ENCODE measurements at regions not wholly inside any gene's neighbourhood (a gene's known extent, or its start where the extent isn't known, plus 50 kb on each side); places are given as distances from the start of the nearest gene placed in this dataset.

- H3K27me3 ChIP-seq (ENCODE audit: control insufficient read depth, insufficient read depth, low read length) = no peaks in the 10 kb centered on the region
- H3K27ac ChIP-seq (ENCODE audit: low read length) = no peak overlapping the region
- no peak overlapping the region for H3K4me3 ChIP-seq (ENCODE audit: low read length)
- H3K4me1 ChIP-seq (ENCODE audit: control insufficient read depth, insufficient read depth, low read length) = peaks cover 3% of the 10 kb centered on the region; the same call in 1 of the 2 replicates
- no peaks in the 10 kb centered on the region for H3K36me3 ChIP-seq (ENCODE audit: control insufficient read depth, insufficient read depth, low read length)
- DNase-seq (ENCODE audit: low read depth, low spot score) = no peak
- H3K9me3 ChIP-seq (ENCODE audit: control insufficient read depth, insufficient read depth, low read length) = no peaks in the 10 kb centered on the region
- no CpG with 5 or more reads among the region's 4 CpGs for WGBS (ENCODE audit: insufficient coverage, insufficient read length)
Measured at GRCh38 chr11:11081776-11082175, 223.9 kb upstream of the ZBED5 start.

- no peak for DNase-seq (ENCODE audit: low read depth, low spot score)
- no peak overlapping the region for H3K27ac ChIP-seq (ENCODE audit: low read length)
- peaks cover 3% of the 10 kb centered on the region; the same call in 1 of the 2 replicates for H3K4me1 ChIP-seq (ENCODE audit: control insufficient read depth, insufficient read depth, low read length)
- H3K9me3 ChIP-seq (ENCODE audit: control insufficient read depth, insufficient read depth, low read length) = no peaks in the 10 kb centered on the region
- H3K4me3 ChIP-seq (ENCODE audit: low read length) = no peak overlapping the region
- no CpG with 5 or more reads among the region's 4 CpGs for WGBS (ENCODE audit: insufficient coverage, insufficient read length)
- no peaks in the 10 kb centered on the region for H3K36me3 ChIP-seq (ENCODE audit: control insufficient read depth, insufficient read depth, low read length)
- no peaks in the 10 kb centered on the region for H3K27me3 ChIP-seq (ENCODE audit: control insufficient read depth, insufficient read depth, low read length)
Measured at GRCh38 chr11:11081288-11081687, 223.4 kb upstream of the ZBED5 start.

DNA sequence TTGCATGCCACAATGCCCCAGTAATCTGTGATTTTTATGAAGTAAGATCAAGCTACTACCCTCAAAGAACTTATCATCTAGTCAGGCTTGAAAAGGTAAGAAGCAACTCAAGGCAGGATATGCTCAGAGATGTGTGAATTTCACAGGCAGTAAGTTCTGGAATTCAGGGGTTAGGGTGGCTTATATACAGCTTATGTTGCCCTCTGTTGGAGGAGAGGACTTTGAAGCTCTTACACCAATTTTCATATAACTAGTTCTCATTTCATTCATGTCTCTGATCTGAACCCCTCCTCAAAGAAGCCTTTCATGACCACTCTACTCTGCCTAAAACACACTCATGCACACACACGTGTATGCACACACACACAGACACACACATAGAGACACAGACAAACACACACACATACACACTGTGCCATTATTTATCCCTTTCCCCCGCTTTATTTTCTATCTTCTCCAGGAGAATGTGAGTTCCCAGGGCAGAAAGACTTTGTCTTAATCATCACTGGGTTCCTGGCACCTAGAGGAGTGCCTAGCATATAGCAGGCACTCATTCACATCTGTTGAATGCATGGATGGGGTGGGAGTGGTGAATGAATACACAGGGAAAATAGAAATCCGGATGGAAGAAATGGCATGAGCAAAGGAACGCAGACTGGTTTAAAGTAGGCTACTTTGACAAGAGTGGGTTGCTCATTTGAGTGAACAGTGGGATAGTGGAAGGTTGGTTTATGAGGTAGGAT, 220.7 kb upstream of the ZBED5 start:
- Histone ChIP-seq H3K4me1 (ENCODE audit: control insufficient read depth, insufficient read depth, low read length) (peaks cover 4% of the 10 kb centered on the region), H3K9me3 (ENCODE audit: control insufficient read depth, insufficient read depth, low read length) (no peaks in the 10 kb centered on the region), H3K27me3 (ENCODE audit: control insufficient read depth, insufficient read depth, low read length) (no peaks in the 10 kb centered on the region), H3K27ac (ENCODE audit: low read length) (no peak overlapping the region), H3K36me3 (ENCODE audit: control insufficient read depth, insufficient read depth, low read length) (no peaks in the 10 kb centered on the region), H3K4me3 (ENCODE audit: low read length) (no peak overlapping the region)
- DNase-seq (ENCODE audit: low read depth, low spot score) = no peak
- whole genome bisulfite sequencing (ENCODE audit: insufficient coverage, insufficient read length) = no CpG with 5 or more reads among the region's 4 CpGs

GRCh38 chr11:11077898-11078297, 220.0 kb upstream of the ZBED5 start:
- Histone ChIP-seq H3K27me3 (ENCODE audit: control insufficient read depth, insufficient read depth, low read length) (no peaks in the 10 kb centered on the region), H3K9me3 (ENCODE audit: control insufficient read depth, insufficient read depth, low read length) (no peaks in the 10 kb centered on the region), H3K27ac (ENCODE audit: low read length) (no peak overlapping the region), H3K4me3 (ENCODE audit: low read length) (no peak overlapping the region), H3K4me1 (ENCODE audit: control insufficient read depth, insufficient read depth, low read length) (peaks cover 4% of the 10 kb centered on the region), H3K36me3 (ENCODE audit: control insufficient read depth, insufficient read depth, low read length) (no peaks in the 10 kb centered on the region)
- no CpG with 5 or more reads among the region's 4 CpGs for WGBS (ENCODE audit: insufficient coverage, insufficient read length)
- no peak for DNase-seq (ENCODE audit: low read depth, low spot score)

- no peak for DNase-seq (ENCODE audit: low read depth, low spot score)
- H3K4me3 ChIP-seq (ENCODE audit: low read length) = no peak overlapping the region
- no CpG with 5 or more reads among the region's 6 CpGs for WGBS (ENCODE audit: insufficient coverage, insufficient read length)
- H3K27me3 ChIP-seq (ENCODE audit: control insufficient read depth, insufficient read depth, low read length) = no peaks in the 10 kb centered on the region
- H3K4me1 ChIP-seq (ENCODE audit: control insufficient read depth, insufficient read depth, low read length) = peaks cover 4% of the 10 kb centered on the region
- no peaks in the 10 kb centered on the region for H3K9me3 ChIP-seq (ENCODE audit: control insufficient read depth, insufficient read depth, low read length)
- H3K36me3 ChIP-seq (ENCODE audit: control insufficient read depth, insufficient read depth, low read length) = no peaks in the 10 kb centered on the region
- H3K27ac ChIP-seq (ENCODE audit: low read length) = no peak overlapping the region
Measured at GRCh38 chr11:11076879-11077278, 219.0 kb upstream of the ZBED5 start.

DNA sequence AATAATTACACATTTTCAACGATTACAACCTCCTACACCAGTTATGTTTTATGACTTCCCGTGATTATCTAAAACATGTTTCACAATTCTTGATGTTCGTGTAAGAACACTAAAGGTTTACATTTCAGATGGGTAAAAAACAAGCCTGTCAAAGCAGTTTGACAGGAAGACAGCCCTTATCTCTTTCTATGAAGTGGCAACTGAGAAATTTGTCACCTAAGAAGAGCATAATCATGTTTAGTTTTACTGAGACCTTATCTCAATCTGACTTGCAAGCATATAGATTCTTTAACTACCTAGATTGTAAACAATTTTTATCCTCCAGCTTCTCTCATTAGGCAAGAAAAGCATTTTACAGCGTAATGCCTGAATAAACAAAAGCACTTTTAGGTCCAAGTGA, 218.4 kb upstream of the ZBED5 start:
- WGBS (ENCODE audit: insufficient coverage, insufficient read length) = 100% methylated on average over 2 of the region's 4 CpGs
- Histone ChIP-seq H3K27ac (ENCODE audit: low read length) (no peak overlapping the region), H3K9me3 (ENCODE audit: control insufficient read depth, insufficient read depth, low read length) (no peaks in the 10 kb centered on the region), H3K4me1 (ENCODE audit: control insufficient read depth, insufficient read depth, low read length) (peaks cover 8% of the 10 kb centered on the region), H3K27me3 (ENCODE audit: control insufficient read depth, insufficient read depth, low read length) (no peaks in the 10 kb centered on the region), H3K4me3 (ENCODE audit: low read length) (no peak overlapping the region), H3K36me3 (ENCODE audit: control insufficient read depth, insufficient read depth, low read length) (no peaks in the 10 kb centered on the region)
- no peak for DNase-seq (ENCODE audit: low read depth, low spot score)

GRCh38 chr11:11075515-11076171, 217.8 kb upstream of the ZBED5 start:
- H3K4me1 ChIP-seq (ENCODE audit: control insufficient read depth, insufficient read depth, low read length) = peaks cover 8% of the 10 kb centered on the region
- no peak for DNase-seq (ENCODE audit: low read depth, low spot score)
- H3K9me3 ChIP-seq (ENCODE audit: control insufficient read depth, insufficient read depth, low read length) = no peaks in the 10 kb centered on the region
- H3K27ac ChIP-seq (ENCODE audit: low read length) = no peak overlapping the region
- WGBS (ENCODE audit: insufficient coverage, insufficient read length) = no CpG with 5 or more reads among the region's 6 CpGs
- no peak overlapping the region for H3K4me3 ChIP-seq (ENCODE audit: low read length)
- no peaks in the 10 kb centered on the region for H3K27me3 ChIP-seq (ENCODE audit: control insufficient read depth, insufficient read depth, low read length)
- H3K36me3 ChIP-seq (ENCODE audit: control insufficient read depth, insufficient read depth, low read length) = no peaks in the 10 kb centered on the region

DNA sequence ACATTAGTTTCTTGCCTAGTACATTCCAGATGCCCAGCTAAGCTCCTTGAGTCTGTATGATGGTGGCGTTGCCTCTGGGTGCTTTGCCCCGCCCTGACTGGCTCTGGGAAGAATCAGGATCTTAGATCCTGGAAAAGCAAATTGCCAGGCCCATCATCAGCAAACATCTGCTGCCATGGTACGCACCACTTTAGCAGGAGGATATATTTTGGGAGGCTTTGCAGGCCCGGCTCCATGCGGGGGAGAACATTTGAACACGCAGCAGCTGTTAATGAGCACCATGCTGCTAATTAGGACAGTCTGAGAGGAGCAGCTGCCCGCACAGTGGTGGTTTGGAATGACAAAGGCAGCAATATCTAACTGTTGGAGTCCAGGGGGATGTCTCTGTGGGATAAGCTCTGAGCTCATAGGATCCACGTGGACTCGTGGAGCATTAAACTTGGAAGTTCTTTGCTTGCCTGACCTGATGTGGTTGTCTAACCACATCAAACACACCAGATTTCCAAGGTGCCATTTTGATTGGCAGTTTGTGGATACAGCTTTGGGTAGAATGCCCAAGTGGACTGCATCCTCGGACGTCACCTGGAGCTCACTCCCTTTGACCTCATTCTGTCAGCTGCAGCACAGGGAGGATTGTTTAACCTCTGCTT, 217.0 kb upstream of the ZBED5 start:
- no peak for DNase-seq (ENCODE audit: low read depth, low spot score)

GRCh38 chr11:11073996-11074395, 216.1 kb upstream of the ZBED5 start:
- DNase-seq (ENCODE audit: low read depth, low spot score) = no peak
- WGBS (ENCODE audit: insufficient coverage, insufficient read length) = no CpG with 5 or more reads among the region's 1 CpG
- Histone ChIP-seq H3K9me3 (ENCODE audit: control insufficient read depth, insufficient read depth, low read length) (no peaks in the 10 kb centered on the region), H3K27me3 (ENCODE audit: control insufficient read depth, insufficient read depth, low read length) (no peaks in the 10 kb centered on the region), H3K4me1 (ENCODE audit: control insufficient read depth, insufficient read depth, low read length) (peaks cover 10% of the 10 kb centered on the region), H3K27ac (ENCODE audit: low read length) (no peak overlapping the region), H3K4me3 (ENCODE audit: low read length) (no peak overlapping the region), H3K36me3 (ENCODE audit: control insufficient read depth, insufficient read depth, low read length) (no peaks in the 10 kb centered on the region)

More for the DNA sequence above, 217.0 kb upstream of the ZBED5 start:
- Histone ChIP-seq H3K36me3 (ENCODE audit: control insufficient read depth, insufficient read depth, low read length) (no peaks in the 10 kb centered on the region), H3K27me3 (ENCODE audit: control insufficient read depth, insufficient read depth, low read length) (no peaks in the 10 kb centered on the region), H3K4me3 (ENCODE audit: low read length) (no peak overlapping the region), H3K4me1 (ENCODE audit: control insufficient read depth, insufficient read depth, low read length) (peaks cover 8% of the 10 kb centered on the region), H3K9me3 (ENCODE audit: control insufficient read depth, insufficient read depth, low read length) (no peaks in the 10 kb centered on the region), H3K27ac (ENCODE audit: low read length) (no peak overlapping the region)
- WGBS (ENCODE audit: insufficient coverage, insufficient read length) = no CpG with 5 or more reads among the region's 11 CpGs

GRCh38 chr11:11072067-11072466, 214.2 kb upstream of the ZBED5 start:
- H3K36me3 ChIP-seq (ENCODE audit: control insufficient read depth, insufficient read depth, low read length) = no peaks in the 10 kb centered on the region
- no CpG with 5 or more reads among the region's 3 CpGs for WGBS (ENCODE audit: insufficient coverage, insufficient read length)
- no peak overlapping the region for H3K4me3 ChIP-seq (ENCODE audit: low read length)
- H3K9me3 ChIP-seq (ENCODE audit: control insufficient read depth, insufficient read depth, low read length) = no peaks in the 10 kb centered on the region
- peaks cover 10% of the 10 kb centered on the region for H3K4me1 ChIP-seq (ENCODE audit: control insufficient read depth, insufficient read depth, low read length)
- no peak for DNase-seq (ENCODE audit: low read depth, low spot score)
- no peak overlapping the region for H3K27ac ChIP-seq (ENCODE audit: low read length)
- no peaks in the 10 kb centered on the region for H3K27me3 ChIP-seq (ENCODE audit: control insufficient read depth, insufficient read depth, low read length)

All from iPS DF 6.9 (cell line).